NCI-H1417 (cell line): ENCODE measurements at regions not wholly inside any gene's neighbourhood (a gene's known extent, or its start where the extent isn't known, plus 50 kb on each side); places are given as distances from the start of the nearest gene placed in this dataset.

Experiments
- DNase-seq, 3 experiments: peaks; one replicate each; lab custom pipeline; 2025; lab: John Stamatoyannopoulos, UW

DNA sequence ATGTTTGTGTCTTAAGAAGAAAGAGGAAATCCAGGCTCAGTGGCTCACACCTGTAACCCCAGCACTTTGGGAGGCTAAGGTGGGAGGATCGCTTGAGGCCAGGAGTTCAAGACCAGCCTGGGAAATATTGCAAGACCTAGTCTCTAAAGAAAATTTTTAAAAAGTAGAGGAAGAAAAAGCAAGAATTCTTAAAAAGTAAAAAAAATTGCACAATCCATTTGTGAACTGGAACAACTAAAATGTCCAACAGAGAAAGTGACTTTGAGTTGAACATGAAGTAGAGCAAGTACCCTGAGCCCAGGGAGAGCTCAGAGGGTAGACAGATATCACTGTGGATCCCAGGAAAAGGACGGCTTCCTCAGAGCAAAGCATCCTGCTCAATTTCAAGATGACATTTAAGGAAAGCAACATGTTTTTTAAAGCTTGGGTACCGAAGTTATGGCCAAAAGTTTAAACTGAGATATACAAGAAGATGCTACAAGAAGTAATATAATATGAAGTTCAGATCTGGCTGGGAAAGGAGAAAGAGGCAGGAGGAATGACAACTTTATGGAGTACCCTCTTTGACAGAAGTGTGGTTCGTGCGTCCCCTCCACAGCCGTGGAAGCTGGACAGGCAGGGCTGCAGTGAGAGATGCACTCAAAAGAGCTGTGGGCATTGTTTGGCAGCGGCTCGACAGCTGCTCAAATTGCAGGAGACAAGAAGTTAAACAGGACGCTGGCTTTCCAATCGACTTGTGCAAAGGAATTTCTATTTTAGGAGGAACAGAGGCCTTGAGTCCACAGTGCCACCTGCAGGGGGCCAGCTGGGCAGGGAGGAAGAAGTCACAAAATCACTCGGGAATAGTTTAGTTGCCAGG lies 201.3 kb downstream of the JCAD start:
- no peak for DNase-seq

- no peak for DNase-seq
Observed at GRCh38 chr10:29856295-29856694, 203.1 kb downstream of the JCAD start.

DNA sequence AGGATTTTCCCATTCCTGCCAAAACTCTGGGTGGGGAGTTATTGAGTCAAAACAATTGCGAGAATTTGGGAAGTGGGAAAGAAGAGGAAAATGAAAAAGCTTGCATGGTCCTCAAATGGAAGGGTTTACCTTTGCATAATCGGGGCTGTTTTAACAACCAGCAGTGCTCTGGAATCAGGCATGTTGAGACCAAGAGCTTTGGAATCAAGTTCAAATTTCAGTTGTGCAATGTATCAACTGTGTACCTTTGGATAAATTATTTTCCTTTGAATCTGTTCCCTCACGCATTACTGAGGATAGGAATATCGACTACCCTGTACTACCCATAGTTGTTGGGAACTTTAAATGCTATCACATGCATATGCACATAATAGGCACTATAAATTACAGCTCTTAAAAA lies 205.5 kb downstream of the JCAD start:
- DNase-seq = no peak

- DNase-seq = no peak
Observed at GRCh38 chr10:29851241-29851640, 208.1 kb downstream of the JCAD start.

- no peak for DNase-seq
Observed at GRCh38 chr10:29850371-29850770, 209.0 kb downstream of the JCAD start.

- no peak for DNase-seq
Observed at GRCh38 chr10:29849886-29850285, 209.5 kb downstream of the JCAD start.

GRCh38 chr10:29849126-29849833 lies 210.1 kb downstream of the JCAD start:
- peak in 1 of 3 experiments; percentile 0 for DNase-seq

- DNase-seq = no peak
Observed at GRCh38 chr10:29846881-29847280, 212.1 kb upstream of the SVIL start.

- no peak for DNase-seq
Observed at GRCh38 chr10:29845166-29845565, 210.4 kb upstream of the SVIL start.

- DNase-seq = no peak
Observed at GRCh38 chr10:29843143-29843542, 208.4 kb upstream of the SVIL start.

DNA sequence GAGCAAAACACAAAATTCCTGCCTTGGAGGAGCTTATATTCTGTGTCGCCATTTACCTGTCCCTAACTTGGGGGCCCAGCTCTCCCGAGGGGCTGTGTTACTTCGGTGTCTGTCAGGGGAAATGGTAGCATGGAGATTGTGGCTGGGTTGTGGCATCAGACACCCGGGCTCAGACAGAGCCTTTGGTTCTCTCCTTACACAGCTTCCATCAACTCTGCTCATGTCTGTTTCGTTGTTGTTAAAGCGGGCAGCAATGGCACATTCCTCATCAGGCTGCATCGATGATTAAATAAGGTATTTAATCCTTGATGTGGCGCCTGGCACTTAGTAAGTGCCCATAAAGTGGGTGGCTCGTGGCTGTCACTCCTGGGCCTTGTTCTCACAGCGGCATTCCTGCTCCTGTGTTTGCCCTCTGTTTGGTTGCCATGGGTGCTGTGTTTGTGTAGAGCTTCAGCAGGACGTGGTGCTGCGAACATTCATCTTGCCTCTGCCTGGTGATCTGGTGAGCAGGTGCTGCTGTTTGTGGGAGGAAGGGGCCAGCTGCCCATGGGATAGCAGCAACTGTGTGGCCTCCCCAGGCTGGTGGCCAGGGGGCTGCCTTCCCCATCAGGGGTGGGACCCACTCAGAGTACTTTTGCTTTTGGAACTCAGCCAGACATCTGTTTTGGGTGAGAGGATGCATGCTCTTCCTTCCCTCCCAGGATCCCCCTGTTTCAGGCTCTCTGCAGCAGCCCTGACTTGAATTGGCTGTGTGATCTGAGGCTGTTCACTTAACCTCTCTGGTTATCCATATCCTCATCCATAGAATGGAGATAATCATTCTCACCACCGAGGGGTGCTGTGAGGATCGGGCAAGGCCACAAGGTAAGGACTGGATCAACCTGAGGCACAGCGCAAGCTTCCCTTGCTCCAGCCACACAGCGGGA lies 207.2 kb upstream of the SVIL start:
- peak; percentile 15 to 84 (median 52) for DNase-seq

DNA sequence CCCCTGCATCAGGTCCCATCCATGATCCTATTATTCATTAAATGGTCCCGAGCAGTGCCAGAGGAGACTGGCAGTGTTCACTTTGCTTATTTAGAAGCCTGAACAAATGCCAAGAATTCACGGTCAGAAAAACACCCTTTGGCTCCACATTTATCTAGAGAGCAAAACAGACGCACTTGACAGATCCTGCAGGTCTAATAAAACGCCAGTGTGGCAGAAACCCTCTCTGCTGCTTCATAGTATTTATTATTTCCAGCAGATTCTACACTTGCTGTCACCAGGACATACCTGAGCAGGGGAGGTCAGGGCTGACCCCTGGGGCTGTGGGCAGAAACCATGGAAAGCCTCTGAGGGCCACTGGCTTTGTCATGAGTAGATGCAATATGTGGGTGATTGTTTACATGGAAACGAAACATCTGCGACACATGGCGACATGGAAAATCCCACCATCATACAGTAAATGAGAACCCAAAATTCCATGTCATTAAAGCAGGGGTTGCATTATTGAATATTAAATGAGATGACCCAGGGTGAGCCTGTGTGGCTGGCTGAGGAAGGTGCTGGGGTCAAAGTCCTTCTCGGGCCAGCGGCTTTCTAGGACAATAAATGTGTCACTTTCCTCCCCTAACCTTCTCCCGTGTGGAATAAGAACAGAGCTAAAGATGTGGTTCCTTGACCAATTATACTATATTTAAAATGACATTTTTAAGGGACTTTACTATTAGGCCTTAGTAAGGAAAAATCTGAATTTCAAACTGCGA lies 205.9 kb upstream of the SVIL start:
- DNase-seq = no peak

- DNase-seq = no peak
Observed at GRCh38 chr10:29839826-29840515, 205.2 kb upstream of the SVIL start.

DNA sequence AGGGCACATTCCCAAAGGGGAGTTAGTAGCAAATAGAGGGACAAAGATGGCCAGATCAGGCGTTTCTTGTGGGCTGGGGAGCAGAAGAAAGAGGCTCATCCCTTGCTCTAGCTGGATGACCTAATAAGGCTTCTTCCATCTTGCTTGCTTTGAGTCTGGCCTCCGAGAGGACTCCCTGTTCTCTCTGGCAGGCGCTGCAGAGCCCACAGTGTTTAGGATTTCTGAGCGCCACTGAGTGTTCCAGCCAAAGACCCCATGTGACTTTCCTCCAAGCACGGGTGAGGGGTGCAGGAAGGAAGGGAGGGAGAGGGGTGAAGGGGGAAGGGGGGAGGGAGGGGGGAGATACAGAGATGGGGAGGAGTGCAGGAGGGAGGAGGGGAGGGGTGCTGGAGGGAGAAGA lies 203.8 kb upstream of the SVIL start:
- no peak for DNase-seq

GRCh38 chr10:29837586-29837985 lies 202.8 kb upstream of the SVIL start:
- DNase-seq = no peak

DNA sequence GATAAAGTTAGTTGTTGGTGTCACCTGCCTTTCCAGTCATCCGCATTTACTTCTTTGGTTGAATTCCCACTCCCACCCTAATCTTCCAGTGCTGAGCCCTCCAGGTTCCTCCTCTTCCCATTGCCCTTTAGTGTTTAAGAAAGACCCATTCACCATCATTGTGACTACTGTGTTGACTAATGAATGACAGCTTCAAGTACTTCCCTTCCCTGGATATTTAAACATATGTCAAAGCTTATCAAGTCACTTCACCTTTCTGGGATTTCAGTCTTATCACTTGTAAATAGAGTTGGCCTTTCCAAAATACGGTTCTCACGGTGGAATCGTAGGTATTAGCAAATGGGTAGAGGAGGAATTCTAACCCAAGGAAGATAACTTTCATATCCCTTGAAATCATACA lies 201.6 kb upstream of the SVIL start:
- DNase-seq = no peak

DNA sequence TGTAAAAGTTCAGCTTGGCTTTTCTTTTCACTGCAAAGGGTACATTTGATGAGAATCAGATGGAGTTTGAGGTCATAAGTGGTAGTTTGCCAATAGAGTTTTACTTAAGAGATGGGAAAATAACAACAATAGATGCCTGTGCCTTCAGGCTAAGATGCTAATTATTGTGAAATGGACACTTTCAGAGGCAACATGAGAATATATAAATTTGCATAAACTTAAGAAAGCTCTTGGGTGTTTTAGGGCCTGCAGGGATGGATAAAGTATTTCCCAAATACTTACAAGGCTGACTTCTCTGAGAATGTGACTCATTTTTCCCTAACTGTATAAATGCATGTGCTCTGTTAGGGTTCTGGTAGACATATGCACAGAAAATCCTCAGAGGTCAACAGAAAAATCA lies 200.3 kb upstream of the SVIL start:
- DNase-seq = no peak

GRCh38 chr10:29830531-29831512 lies 196.1 kb upstream of the SVIL start:
- no peak for DNase-seq

- DNase-seq = no peak
Observed at GRCh38 chr10:29829776-29830175, 195.0 kb upstream of the SVIL start.

DNA sequence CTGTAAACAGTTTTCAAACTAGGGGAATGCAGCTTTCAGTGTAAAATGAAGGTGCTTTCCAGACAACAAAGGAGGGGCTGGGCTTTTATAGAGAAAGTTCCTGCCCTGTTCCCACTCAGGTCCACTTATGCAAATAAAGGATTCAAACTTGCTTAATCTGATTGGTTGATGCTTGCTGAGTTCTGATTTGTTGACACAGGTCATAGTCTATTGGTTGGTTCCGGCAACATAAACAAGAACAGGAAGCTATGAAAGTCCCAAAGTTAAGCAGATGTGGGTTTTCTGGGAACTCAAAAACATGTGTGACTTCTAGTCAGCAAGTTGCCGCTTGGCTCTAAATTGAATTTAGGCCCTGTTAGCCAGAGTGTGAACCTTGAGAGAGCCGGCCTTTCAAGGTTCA lies 194.2 kb upstream of the SVIL start:
- no peak for DNase-seq
